Left hindlimb (tissue), 1 donor: ENCODE measurements at regions not wholly inside any gene's neighbourhood (a gene's known extent, or its start where the extent isn't known, plus 50 kb on each side); places are given as distances from the start of the nearest gene placed in this dataset.
"Not testable (repeated sequence)": the region's sequence is repeated elsewhere in the genome, so short reads cannot be mapped to it uniquely, and the experiment has no call there.

Experiments
- DNase-seq: peaks from one replicate; pipeline ENCODE4 v3.0.0-alpha.2; 2018

DNA sequence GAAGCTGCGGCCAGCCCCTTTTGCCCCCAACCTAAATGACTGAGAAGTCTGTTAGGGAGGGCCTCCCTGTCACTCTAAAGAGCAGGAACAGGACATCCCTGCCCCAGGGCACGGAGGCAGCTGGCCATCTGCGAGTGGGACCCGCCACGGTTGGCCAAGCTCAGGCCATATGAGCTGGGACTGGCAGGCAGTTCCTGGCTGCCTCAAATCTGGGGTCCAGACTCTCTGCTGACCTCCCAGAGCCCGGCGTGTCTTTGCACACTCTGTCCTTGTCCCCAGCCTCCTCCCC lies 143.0 kb downstream of the IGLL1 start:
- DNase-seq = not testable (repeated sequence)

DNA sequence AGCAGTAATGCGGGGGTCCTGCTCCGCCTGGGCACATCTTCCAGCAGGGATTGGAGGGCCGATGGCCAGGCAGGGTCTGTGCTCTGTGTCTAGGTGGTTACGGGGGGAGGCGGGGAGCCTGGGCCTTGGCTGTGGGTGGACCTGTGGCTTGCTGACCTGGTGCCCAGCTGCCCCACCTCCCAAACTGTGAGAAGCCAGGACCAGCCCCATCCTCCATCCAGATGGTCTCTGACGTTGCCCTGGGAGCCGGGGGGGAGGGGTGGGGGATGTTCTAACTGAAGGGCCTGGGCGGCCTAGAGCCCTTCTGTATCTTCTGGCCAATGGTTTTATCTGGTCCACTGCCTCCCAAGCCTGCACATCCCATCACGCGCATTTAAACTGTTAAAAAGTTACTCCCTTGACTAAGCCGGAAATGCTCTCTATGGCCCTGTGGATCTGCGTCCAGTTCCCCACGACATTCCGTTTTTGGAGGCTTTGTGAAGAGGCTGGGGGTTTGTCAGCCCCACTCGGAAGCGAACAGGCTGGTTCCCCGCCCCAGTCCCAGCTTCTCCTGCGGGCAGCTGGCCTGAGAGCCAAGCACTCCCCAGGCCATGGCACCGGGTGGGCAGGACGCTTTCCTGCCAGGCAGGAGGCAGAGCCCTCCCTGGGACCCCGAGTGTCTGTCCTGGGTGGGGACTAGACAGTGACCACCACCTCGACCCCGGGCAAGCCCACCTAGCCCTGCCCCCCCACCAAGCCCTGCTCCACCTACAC lies 143.6 kb downstream of the IGLL1 start:
- DNase-seq = not testable (repeated sequence)

DNA sequence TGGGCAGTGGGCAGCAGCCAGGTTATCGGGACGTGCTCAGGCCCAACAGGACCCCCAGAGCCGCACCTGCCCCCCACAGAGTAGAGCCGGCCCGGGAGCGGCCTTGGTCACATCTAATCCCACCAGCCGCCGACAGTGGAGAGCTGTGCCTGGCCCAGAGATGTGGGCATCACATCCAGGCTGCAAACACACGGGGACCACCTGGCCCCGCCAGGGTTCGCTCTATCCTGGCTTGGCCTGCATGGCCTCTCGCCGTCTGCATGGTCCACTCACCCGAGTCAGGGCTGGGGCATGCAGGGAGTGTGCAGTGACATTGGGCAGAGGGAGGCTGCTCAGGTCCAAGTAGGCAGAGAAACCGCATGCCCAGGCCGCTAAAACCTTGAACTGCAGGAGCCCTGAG lies 144.9 kb downstream of the IGLL1 start:
- not testable (repeated sequence) for DNase-seq

DNA sequence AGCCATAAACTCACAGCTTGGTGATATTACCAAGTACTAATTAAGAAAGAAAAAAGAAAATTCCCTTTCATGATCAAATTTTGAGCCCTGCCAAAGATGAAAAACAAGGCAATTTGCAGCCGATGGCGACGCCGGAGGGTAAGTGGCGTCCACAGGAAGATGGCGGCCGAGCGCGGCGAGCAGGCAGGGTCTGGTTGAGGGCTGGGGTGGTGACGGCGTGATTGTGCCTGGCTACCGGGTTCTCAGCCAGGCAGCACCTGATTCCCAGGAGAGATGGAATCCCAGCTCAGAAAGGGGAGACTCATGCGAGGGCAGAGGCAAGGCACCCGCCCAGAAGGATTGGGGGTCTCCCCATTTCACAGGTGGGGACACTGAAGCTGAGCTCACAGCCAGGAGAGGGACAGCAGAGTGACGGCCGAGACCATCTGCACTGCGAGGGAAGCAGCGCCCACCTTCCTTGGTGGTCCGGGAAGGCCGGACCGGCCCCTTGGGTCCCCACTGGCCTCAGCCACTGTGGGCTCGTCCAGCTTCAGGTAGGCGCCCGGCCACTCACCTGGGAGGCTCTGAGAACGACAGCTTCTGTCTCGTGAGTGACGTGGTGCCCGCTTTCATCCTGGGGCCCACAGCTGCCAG lies 145.8 kb downstream of the IGLL1 start:
- DNase-seq = not testable (repeated sequence)

DNA sequence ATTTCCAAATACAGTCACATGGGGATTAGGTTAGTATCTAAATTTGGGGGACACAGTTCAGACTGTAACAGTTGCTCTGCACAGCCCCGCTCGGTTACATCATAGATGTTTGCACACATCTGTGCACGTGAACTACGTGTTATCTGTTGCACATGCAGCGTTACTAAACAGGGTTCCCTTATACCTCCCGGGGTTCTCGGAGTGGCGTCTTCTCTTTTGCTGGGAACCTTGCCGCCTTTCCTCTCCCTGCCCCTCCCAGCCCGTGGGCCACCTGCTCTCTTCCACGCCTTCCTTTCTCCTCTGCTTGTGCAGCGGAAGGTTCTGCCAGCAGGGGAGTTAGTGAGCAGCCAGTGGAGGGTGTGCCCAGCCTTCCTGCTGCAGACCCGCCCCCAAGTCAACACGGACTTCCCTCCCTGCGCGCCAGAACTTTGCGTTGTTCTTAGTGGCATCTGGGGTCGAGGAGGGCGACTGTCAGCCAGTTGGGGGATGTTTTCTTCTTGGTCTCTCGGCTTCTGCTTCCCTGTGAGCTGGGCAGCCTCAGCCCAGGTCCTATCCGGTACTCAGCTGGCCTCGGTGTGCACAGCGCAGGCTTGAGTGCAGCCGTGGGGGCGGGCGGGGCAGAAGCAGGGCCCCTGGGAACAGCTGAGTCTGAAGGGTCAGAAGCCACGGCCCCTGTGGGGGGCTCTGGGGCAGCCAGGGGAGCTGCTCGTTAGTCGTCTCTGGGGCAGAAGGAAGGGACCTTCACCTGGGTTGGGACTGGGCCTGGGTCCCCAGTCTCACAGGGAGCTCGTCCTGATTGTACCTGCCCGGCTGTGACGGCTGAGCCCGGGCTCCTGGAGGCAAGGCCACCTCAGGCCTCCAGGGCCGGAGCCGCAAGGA lies 146.7 kb downstream of the IGLL1 start:
- DNase-seq = not testable (repeated sequence)

DNA sequence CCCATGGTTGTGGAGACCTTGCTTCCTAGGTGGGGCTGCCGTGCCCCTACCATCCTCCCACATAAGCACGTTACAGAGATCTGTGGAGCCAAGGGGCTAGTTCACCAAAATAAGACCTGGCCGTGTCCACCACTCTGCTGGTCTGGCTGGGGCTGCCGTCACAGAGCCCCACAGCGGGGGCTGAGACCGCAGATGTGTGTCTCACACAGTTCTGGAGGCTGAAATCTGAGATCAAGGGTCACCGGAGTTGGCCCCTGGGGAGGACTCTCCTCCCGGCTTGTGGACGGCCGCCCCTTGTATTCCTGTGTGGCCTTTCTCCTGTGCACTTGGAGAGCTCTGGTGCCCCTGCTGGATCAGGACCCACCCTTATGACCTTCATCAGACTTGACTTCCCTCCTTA lies 147.4 kb downstream of the IGLL1 start:
- DNase-seq = not testable (repeated sequence)

DNA sequence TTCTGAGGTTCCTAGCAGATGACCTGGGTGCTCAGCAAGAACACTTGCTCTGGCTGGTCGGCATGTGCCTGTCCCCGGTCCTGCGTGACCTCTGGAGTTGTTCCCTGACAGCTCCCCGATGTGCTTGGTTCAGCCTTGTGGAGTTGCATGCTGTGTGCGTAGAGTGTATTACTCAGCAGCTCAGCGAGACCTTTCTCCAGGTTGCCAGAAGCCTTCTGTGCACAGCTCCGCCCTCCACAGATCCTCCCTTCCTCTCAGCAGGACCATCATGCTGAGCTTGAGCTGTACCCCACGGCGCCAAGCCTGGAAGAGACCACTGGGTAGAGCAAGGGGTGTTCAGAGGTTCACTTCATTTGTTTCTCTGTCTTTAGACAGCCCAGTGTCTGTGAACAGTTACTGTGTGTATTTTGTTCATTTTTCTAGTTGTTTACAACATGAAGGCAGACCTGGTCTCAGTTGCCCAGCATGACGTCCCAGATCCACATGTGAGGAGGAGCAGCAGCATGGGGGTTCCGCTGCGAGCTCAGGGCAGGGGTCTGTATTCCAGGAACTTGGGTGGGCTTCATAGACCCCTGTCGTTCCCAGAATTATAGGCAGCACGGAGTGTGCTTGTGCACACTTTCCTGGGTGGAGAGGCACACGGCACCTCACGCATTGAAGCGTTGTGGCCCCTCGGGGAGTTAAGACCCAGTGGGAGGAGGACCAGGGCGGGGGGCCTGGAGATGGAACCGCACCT lies 148.6 kb downstream of the IGLL1 start:
- DNase-seq = no peak

DNA sequence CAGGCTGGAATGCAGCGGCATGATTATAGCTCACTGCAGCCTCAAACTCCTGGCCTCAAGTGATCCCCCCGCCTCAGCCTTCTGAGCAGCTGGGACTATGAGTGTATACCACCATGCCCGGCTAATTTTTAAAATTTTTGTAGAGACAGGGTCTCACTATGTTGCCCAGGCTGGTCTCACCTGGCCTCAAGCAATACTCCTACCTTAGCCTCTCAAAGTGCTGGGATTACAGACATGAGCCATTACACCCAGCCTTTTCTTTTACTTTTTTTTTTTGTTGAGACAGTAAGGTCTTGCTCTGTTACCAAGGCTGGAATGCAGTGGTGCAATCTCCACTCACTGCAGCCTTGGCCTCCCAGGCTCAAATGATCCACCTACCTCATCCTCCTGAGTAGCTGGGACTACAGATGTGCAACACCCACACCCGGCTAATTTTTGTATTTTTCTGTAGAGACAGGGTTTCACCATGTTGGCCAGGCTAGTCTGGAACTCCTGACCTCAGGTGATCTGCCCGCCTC lies 155.5 kb downstream of the IGLL1 start:
- DNase-seq = not testable (repeated sequence)

DNA sequence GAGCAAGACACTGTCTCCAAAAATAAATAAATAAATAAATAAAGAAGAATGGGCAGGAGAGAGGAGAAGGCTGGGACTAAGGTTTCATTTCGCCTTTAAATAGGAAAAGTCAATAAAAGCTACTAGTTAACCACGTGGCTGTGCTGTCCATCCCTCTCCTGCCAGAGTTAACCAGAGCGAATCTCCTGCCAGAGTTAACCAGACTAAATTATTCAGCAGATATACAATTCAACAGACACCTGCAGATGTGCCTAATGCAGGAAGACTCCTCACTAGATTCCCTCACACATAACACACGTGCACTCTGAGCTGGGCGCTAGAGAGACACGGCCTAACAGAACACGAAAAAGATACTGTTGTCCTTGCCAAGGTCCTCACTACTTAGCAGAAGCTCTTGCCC lies 156.1 kb downstream of the IGLL1 start:
- DNase-seq = no peak

DNA sequence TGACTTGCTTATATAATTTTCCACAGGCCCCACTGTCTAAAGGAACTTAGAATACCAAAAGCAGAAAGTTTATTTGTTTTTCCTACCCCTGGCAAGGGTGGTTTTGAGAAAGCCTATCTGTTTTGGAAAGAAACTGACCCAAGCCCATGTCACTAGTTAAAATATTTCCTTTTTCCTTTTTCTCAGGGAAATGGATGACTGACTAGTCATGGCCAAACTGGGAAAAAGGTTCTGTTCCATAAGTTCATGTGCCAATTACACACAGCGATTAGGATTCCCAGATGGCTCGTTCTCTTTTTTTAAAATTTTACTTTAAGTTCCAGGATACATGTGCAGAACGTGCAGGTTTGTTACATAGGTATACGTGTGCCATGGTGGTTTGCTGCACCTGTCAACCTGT lies 157.8 kb downstream of the IGLL1 start:
- DNase-seq = not testable (repeated sequence)

DNA sequence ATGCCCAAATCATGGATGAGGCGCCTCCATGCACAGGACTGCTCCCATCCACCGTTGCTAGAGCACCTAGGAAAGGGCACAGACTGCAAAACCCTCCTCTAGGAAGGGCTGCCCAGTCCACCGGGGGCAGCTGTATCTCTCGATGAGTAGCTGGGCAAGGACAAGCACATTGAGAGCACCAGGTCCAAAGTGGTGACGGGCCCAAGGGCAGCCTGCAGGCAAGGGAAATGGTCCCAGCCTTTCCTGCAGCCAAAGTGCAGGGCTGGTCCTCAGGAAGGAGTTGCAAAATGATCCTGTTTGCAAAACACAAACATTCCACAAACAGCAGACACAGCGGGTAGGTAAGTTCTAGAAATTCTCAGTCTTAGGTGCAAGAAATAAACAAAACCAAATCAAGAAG lies 158.8 kb downstream of the IGLL1 start:
- not testable (repeated sequence) for DNase-seq

DNA sequence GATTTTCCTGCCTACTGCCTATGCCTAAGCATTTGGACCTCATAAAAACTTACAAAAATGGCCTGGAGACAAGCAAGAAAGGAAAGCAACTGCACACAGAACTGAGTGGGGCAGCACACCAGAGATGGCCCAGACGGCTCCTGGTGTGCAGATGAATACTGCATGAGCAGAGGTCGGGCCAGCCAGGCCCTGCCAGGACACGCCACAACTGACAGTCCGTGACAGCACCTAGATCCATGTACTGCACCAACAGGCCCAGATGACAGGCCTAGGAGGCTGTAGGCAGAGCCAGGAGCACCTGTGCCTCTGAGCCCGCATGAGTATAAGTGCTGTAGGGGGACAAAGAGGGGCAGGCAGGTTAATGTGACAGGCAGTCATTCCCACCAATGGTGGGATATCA lies 160.2 kb downstream of the IGLL1 start:
- no peak for DNase-seq

DNA sequence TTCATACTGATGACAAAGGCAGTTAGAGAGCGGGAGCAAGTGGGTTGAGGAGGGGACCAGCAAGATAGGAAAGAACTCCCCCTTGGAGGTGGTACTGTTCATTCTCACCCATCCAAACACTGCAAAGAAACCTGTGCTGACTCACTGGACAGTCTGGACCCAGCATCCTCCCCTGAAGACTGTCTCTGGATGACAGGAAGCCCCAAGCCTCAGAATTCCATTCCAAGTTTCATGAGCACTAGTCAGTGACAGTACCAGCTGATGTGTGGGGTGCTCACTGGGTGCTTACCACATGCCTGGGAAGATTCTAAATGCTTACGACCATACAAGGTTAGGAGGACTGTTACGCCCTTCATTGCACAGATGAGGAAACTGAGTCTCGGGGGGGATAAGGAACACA lies 160.9 kb downstream of the IGLL1 start:
- DNase-seq = no peak

DNA sequence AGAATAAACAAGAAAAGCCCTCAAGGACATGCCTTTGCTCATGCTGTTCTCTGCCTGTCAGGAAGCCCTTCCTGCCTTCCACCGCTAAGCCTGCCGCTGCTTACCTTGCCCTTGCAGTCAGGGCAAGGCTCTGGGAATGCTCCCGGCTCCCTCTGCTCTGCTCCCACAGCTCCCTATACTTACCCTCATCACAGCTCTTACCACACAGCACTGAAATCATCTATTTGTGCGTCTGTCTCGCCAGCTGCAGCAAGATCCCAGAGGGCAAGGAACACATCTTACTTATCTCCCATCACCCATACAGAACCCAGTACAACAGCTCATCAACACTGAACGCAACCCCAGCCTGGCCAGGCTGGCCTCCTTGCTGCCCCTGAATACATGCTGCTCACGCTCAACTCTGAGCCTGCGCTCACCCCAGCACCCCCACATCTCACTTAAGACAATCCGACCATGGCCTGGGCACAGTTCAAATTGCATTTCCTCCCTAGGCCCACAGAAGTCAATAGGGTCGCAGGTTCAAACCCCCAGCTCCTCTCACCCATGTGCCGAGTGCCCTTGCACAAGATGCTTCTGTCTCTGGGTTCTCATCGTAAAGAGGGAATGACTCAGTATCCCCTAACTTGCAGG lies 161.8 kb downstream of the IGLL1 start:
- DNase-seq = no peak

DNA sequence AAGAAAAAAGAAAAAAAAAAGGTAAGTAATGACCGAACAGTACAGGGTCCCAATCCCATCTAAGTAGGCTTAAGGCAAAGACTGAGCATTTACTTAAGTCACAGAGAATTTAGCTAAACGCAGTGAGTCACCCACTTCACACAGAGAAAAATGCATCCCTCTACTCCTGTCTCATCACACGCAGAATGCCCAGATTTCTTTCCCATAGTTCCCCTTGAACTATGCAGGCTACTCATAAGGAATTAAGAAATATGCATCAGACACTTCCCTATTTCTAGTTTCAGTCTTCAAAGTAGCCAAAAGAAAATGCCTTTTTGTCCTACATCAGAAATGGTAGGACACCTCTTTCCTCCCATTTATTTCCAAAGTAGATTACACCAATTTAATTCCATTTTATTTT lies 162.8 kb downstream of the IGLL1 start:
- not testable (repeated sequence) for DNase-seq

DNA sequence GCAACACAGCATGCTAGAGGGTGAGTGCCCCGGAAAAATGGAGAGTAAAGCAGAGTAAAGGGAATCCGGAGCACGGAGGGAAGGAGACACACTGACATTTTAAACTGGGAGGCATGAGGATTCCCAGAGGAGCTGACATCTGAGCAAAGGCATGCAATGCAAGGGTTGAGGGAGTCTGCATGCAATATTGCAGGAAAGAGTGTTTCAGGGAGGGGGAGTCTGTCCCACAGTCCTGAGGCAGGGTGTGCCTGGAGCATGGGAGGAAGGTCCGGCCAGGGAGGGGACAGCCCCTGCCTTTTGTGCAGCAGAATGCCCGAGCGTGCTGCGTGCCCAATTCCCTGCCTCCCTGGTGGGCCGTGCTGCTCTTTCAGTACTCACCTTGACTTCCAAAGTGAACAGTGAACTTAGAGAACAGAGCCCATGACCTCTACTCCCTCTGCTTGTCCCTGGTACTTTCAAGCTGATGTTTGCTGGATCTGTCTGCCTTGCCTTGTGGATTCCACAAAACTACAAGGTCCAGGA lies 163.9 kb downstream of the IGLL1 start:
- DNase-seq = not testable (repeated sequence)

DNA sequence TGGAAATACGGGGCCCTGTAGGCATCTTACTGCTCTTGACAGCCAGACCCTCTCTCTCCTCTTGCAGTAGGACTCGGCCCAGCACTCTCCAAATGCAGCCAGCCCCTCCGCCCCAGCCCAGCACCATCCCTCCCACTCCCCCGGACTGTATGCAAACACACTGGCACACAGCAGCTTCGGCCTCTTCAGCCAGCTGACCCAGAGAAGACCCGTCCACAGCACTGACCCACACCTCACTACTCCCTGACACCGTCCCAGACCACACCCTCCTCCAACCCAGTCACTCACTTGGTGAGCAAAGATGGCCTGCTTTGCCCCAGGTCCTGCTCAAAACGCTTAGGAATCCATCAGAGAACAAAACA lies 164.6 kb downstream of the IGLL1 start:
- no peak for DNase-seq

DNA sequence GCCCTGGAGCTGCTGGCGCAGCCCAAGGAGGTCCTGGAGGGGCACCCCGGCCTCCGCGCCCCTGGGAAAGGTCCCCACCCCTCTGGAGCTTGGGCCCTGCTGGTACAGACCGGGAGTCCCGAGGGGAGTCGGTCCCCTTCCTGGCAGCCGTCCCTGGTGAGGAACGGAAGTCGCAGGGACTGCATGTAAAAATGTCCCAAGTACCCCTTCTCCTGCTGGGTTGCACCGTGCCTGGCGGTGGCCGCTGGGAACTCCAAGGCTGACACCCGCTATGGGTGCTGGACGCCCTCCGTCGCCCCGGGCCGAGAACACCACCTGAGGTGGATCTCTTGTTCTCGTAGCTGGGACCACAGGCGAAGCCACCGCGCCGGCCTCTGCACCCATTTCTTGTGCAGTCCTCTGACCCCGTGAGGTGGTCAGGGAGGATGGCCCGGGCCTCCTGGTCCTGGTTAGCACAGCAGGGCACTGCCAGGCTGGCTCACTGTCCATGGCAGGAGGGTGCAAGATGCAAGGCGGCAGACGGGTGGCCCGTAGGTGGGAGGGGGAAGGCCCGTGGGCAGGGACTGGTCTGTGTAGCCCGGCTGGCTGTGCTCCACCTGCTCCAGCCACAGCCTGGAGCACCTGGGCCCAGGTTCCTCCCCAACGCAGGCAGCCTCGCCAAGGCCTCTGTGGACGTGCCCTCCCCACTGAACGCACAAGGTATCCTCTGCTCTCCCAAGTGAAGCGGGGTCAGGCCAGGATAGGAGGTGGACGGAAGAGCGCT lies 165.2 kb downstream of the IGLL1 start:
- DNase-seq = no peak

DNA sequence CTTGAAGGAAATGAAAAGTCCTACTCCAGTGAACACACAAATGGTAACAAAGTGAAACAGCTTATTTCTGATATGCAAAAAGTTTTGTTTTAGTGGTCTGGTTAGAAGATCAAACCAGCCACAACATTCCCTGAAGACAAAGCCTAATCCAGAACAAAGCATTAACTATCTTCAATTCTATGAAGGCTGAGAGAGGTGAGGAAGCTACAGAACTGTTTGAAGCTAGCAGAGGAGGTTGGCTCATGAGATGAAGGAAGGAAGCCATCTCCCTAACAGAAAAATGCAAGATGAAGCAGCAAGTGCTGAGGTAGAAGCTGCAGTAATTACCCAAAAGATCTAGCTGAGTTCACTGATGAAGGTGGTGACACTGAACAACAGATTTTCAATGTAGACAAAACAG lies 168.4 kb downstream of the IGLL1 start:
- DNase-seq = no peak

DNA sequence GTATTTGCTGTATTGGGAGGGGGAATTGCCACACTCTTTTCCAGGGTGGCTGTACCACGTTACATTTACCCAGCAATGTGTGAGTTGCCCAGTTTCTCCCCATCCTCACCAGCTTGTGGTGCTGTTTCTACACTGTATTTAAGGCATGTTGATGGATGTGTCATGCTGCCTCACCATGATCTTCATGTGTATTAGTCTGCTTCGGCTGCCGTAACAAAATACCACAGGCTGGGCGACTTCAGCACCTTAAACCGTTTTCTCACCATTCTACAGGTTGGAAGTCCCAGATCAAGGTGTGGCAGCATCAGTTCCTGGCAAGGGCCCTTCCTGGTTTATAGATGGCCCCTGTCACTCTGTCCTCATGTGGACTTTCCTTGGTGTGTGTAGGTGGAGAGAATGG lies 169.7 kb downstream of the IGLL1 start:
- DNase-seq = no peak

DNA sequence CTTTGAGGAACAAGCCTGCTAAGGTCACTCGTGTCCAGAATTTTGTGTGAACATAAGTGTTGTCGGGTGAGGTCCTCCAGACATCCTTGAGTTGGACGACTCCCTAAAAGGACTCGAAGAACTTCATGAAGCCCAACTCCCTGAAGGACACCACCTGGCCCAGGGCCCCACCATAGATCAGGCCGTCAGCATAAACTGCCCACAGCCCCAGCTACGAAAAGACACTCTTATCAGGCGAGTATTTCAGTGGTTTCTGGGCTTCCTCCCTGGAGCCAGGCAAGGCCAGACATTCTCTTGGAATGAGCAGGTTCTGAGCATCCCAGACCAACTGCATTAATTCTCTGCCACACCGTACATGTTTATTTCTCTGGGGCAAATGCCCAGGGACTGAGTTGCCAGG lies 170.1 kb downstream of the IGLL1 start:
- no peak for DNase-seq

DNA sequence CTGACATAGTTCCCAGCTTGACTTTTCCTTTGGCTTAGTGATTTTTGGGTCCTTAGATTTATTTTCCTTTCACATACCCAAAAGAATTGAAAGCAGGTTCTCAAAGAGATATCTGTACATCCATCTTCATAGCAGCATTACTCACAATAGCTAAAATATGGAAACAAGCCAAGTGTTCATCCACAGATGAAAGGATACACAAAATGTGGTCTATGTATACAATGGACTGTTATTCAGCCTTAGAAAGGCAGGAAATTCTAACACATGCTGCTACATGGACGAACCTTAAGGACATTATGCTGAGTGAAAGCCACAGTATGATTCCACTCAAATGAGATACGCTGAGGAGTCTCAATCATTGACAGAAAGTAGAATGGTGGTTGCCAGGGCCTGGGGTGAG lies 171.8 kb downstream of the IGLL1 start:
- no peak for DNase-seq
